Osteoblast (primary cell): ENCODE measurements at regions not wholly inside any gene's neighbourhood (a gene's known extent, or its start where the extent isn't known, plus 50 kb on each side); places are given as distances from the start of the nearest gene placed in this dataset.

Experiments
- DNase-seq: peaks from one replicate; pipeline ENCODE4 v3.0.0; 2011; ENCODE audit warnings: low spot score, mixed read lengths; ENCODE audit not compliant: insufficient read length; ENCODE audit errors: missing footprints
- H2AFZ ChIP-seq: 2 replicates; pipeline ENCODE4 v1.6.0; 2011; ENCODE audit warnings: mild to moderate bottlenecking, low read length
- H3K27ac ChIP-seq: 2 replicates; pipeline ENCODE4 v1.5.1; 2011; ENCODE audit warnings: mild to moderate bottlenecking, low read depth, low read length, moderate library complexity
- H3K27me3 ChIP-seq: 2 replicates; pipeline ENCODE4 v1.6.0; 2012; ENCODE audit warnings: mild to moderate bottlenecking, control low read depth, inconsistent platforms, low read length, moderate library complexity; ENCODE audit not compliant: insufficient read depth
- H3K36me3 ChIP-seq: 2 replicates; pipeline ENCODE4 v1.5.1; 2011; ENCODE audit warnings: mild to moderate bottlenecking, low read length, control low read depth, moderate library complexity; ENCODE audit not compliant: insufficient read depth
- H3K4me1 ChIP-seq: 2 replicates; pipeline ENCODE4 v1.5.1; 2011; ENCODE audit warnings: mild to moderate bottlenecking, low read length, control low read depth, moderate library complexity; ENCODE audit not compliant: insufficient read depth
- H3K4me2 ChIP-seq: 2 replicates; pipeline ENCODE4 v1.6.0; 2011; ENCODE audit warnings: mild to moderate bottlenecking, low read length; ENCODE audit not compliant: insufficient read depth
- H3K4me3 ChIP-seq: fragments of 200-600 bp; sonication (generic); 3 replicates; pipeline ENCODE4 v1.5.1; 2012; ENCODE audit warnings: mild to moderate bottlenecking, low read length, inconsistent platforms; ENCODE audit not compliant: insufficient read depth
- H3K79me2 ChIP-seq: 2 replicates; pipeline ENCODE4 v1.6.0; 2012; ENCODE audit warnings: mild to moderate bottlenecking, low read length, control low read depth, inconsistent platforms; ENCODE audit not compliant: insufficient read depth
- H3K9me3 ChIP-seq: 2 replicates; pipeline ENCODE4 v1.5.1; 2011; ENCODE audit warnings: low read depth, low read length, control low read depth
- H4K20me1 ChIP-seq: 2 replicates; pipeline ENCODE4 v1.6.0; 2012; ENCODE audit warnings: mild to moderate bottlenecking, low read length, control low read depth; ENCODE audit not compliant: insufficient read depth
- CTCF ChIP-seq: IDR thresholded peaks from 2 replicates; pipeline ENCODE4 v1.5.1; 2011; ENCODE audit warnings: mild to moderate bottlenecking, low read depth, low read length, moderate library complexity; ENCODE audit errors: extremely low read depth

- Histone ChIP-seq H3K9me3 (no peaks in the 10 kb centered on the region), H3K79me2 (no peaks in the 10 kb centered on the region), H3K36me3 (no peaks in the 10 kb centered on the region), H3K27ac (no peak overlapping the region), H2AFZ (no peak overlapping the region), H3K4me1 (no peaks in the 10 kb centered on the region), H4K20me1 (no peaks in the 10 kb centered on the region), H3K4me3 (no peak overlapping the region), H3K4me2 (no peak overlapping the region), H3K27me3 (no peaks in the 10 kb centered on the region)
- DNase-seq, result no peak
- no peak for TF ChIP-seq CTCF
Observed at GRCh38 chr15:81056304-81056703, 55.6 kb downstream of the TLNRD1 start.

DNA sequence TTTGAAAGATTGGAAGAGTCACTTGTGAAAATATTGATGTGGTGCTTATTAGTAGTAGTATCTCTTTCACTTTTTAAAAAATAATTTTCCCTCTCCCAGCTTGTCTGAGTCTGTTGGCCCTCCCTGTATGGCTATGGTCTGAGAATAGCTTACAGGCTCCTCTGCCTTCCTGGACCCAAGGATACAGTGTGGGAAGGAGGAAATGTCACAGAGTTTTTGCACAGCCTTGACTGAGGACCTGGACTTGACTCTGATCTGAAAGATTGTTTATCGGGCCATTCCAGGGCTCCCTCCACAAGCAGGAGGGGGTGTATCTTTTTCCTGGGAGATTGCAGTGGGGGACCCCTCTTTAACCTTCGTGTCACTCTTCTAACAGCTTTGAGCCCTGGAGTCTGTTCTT is 59.7 kb downstream of the TLNRD1 start:
- H3K79me2 ChIP-seq, result no peaks in the 10 kb centered on the region
- H3K27ac ChIP-seq, result no peak overlapping the region
- H3K9me3 ChIP-seq, result no peaks in the 10 kb centered on the region
- H3K4me1 ChIP-seq, result no peaks in the 10 kb centered on the region
- H4K20me1 ChIP-seq, result no peaks in the 10 kb centered on the region
- no peak overlapping the region for H3K4me2 ChIP-seq
- TF ChIP-seq CTCF, result no peak
- H3K36me3 ChIP-seq, result no peaks in the 10 kb centered on the region
- H3K4me3 ChIP-seq, result no peak overlapping the region
- DNase-seq, result no peak
- peaks cover 4% of the 10 kb centered on the region for H3K27me3 ChIP-seq
- no peak overlapping the region for H2AFZ ChIP-seq

- DNase-seq, result no peak
- Histone ChIP-seq H3K4me2 (no peak overlapping the region), H3K9me3 (no peaks in the 10 kb centered on the region), H3K27me3 (peaks cover 4% of the 10 kb centered on the region), H3K36me3 (no peaks in the 10 kb centered on the region), H2AFZ (no peak overlapping the region), H3K79me2 (no peaks in the 10 kb centered on the region), H3K27ac (no peak overlapping the region), H3K4me1 (no peaks in the 10 kb centered on the region), H4K20me1 (no peaks in the 10 kb centered on the region), H3K4me3 (no peak overlapping the region)
- TF ChIP-seq CTCF, result no peak
Observed at GRCh38 chr15:81060907-81061306, 60.2 kb downstream of the TLNRD1 start.

DNA sequence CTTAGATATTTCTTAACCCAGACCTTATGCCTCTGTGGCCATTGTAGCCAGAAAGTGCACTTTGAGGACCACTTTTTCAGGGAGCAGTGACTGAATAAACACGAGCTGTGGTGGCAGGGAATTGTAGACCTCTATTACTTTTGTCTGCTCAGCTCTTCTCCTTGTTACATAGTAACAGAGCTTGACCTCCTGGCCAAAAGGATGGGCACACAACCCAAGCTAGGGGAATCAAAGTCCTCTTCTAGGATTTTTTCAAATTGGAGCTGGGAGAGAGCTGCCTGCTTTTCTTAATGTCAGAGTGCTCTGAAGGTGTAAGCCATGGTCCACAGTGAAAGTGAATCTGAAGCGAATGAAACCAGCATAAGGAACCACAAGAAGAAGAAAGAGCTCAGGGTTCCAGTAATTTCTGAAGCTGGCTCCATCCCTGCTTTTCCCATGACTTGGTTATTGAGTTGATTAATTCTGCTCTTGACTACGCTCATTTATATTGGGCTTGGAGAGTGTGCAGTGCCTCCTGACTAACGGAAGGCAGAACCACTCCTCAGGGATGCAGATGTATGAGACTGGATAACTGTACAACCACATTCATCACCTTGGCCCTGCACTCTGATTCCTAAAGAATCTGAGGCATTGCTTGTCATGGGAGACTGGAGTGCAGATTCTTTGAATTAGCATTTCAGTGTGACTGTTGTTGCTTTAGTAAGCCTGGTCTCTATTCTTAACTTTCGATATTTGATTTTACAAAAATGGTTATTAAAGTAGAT is 60.9 kb downstream of the TLNRD1 start:
- no peak overlapping the region for H2AFZ ChIP-seq
- H3K27me3 ChIP-seq, result peaks cover 4% of the 10 kb centered on the region
- H3K9me3 ChIP-seq, result no peaks in the 10 kb centered on the region
- no peak for TF ChIP-seq CTCF
- H4K20me1 ChIP-seq, result no peaks in the 10 kb centered on the region
- no peak overlapping the region for H3K4me2 ChIP-seq
- no peak overlapping the region for H3K27ac ChIP-seq
- no peaks in the 10 kb centered on the region for H3K79me2 ChIP-seq
- H3K36me3 ChIP-seq, result no peaks in the 10 kb centered on the region
- H3K4me3 ChIP-seq, result no peak overlapping the region
- H3K4me1 ChIP-seq, result no peaks in the 10 kb centered on the region
- DNase-seq, result no peak
